ENCODE measurements at regions not wholly inside any gene's neighbourhood (a gene's known extent, or its start where the extent isn't known, plus 50 kb on each side); places are given as distances from the start of the nearest gene placed in this dataset.

- Histone ChIP-seq H3K27me3 (ENCODE audit: control insufficient read depth in 4 of 4, insufficient read depth in 4 of 4, low read length in 3 of 4) (no peaks in the 10 kb centered on the region), H3K9ac (ENCODE audit: low read depth in 1 of 2, low read length in 2 of 2) (peak overlapping the region in 1 of 2 donors; percentile 64), H3K36me3 (ENCODE audit: control insufficient read depth in 4 of 4, insufficient read depth in 3 of 4, low read depth in 1 of 4, low read length in 3 of 4) (peaks cover 0 to 4% (median 0%) of the 10 kb centered on the region in 4 donors), H3K9me3 (ENCODE audit: control insufficient read depth in 4 of 4, low read length in 3 of 4) (peaks cover 0 to 3% (median 2%) of the 10 kb centered on the region in 4 donors), H3K4me1 (ENCODE audit: control insufficient read depth in 4 of 4, insufficient read depth in 4 of 4, low read length in 3 of 4) (peaks cover 3 to 35% (median 17%) of the 10 kb centered on the region in 4 donors), H3K27ac (ENCODE audit: low read depth in 1 of 2, low read length in 2 of 2) (peak overlapping the region; percentile 79 to 90), H3K4me3 (ENCODE audit: low read depth in 1 of 3, low read length in 3 of 3) (no peak overlapping the region)
- 18% methylated on average over 3 of the region's 3 CpGs for WGBS
- peak; percentile 64 for TF ChIP-seq FOXA1 (IDR thresholded peaks at IDR 0.05)
- TF ChIP-seq JUND (IDR thresholded peaks at IDR 0.05), result peak in 1 of 2 donors; percentile 62
- peak; percentile 74 for TF ChIP-seq MAX (IDR thresholded peaks at IDR 0.05)
- TF ChIP-seq FOXA2 (IDR thresholded peaks at IDR 0.05), result peak; percentile 86
- TF ChIP-seq EGR1 (IDR thresholded peaks at IDR 0.05; ENCODE audit: low read depth in 2 of 2), result peak in 1 of 2 donors; percentile 36
- TF ChIP-seq YY1 (IDR thresholded peaks at IDR 0.05), result peak; percentile 17
- TF ChIP-seq GABPA (IDR thresholded peaks at IDR 0.05 in 1 of 2, conservative IDR thresholded peaks at IDR 0.05 in 1 of 2), result no peak
- peak; percentile 57 to 79 for TF ChIP-seq HNF4A (conservative IDR thresholded peaks at IDR 0.05)
- peak; percentile 11 for TF ChIP-seq SP1 (IDR thresholded peaks at IDR 0.05)
- TF ChIP-seq ZBTB33 (IDR thresholded peaks at IDR 0.05), result peak; percentile 23
- no peak for TF ChIP-seq REST (IDR thresholded peaks at IDR 0.05)
- TF ChIP-seq RXRA (IDR thresholded peaks at IDR 0.05), result peak; percentile 61 to 81
- TF ChIP-seq NR2F2 (IDR thresholded peaks at IDR 0.05), result no peak
- no peak for TF ChIP-seq HNF4G (IDR thresholded peaks at IDR 0.05)
- DNase-seq (ENCODE audit: low spot score), result no peak
Measured at GRCh38 chr9:75230469-75230868, 142.2 kb downstream of the OSTF1 start.

GRCh38 chr9:75231167-75231566 lies 142.9 kb downstream of the OSTF1 start:
- Histone ChIP-seq H3K9ac (ENCODE audit: low read depth in 1 of 2, low read length in 2 of 2) (no peak overlapping the region), H3K4me3 (ENCODE audit: low read depth in 1 of 3, low read length in 3 of 3) (no peak overlapping the region), H3K27me3 (ENCODE audit: control insufficient read depth in 4 of 4, insufficient read depth in 4 of 4, low read length in 3 of 4) (no peaks in the 10 kb centered on the region), H3K36me3 (ENCODE audit: control insufficient read depth in 4 of 4, insufficient read depth in 3 of 4, low read depth in 1 of 4, low read length in 3 of 4) (peaks cover 0 to 4% (median 0%) of the 10 kb centered on the region in 4 donors), H3K4me1 (ENCODE audit: control insufficient read depth in 4 of 4, insufficient read depth in 4 of 4, low read length in 3 of 4) (peaks cover 3 to 39% (median 17%) of the 10 kb centered on the region in 4 donors), H3K27ac (ENCODE audit: low read depth in 1 of 2, low read length in 2 of 2) (peak overlapping the region in 1 of 2 donors; percentile 79), H3K9me3 (ENCODE audit: control insufficient read depth in 4 of 4, low read length in 3 of 4) (peaks cover 0 to 3% (median 1%) of the 10 kb centered on the region in 4 donors)
- DNase-seq (ENCODE audit: low spot score), result no peak
- 89% methylated on average over 2 of the region's 2 CpGs for WGBS
- TF ChIP-seq JUND (IDR thresholded peaks at IDR 0.05) (no peak), REST (IDR thresholded peaks at IDR 0.05) (no peak), EGR1 (IDR thresholded peaks at IDR 0.05; ENCODE audit: low read depth in 2 of 2) (no peak), SP1 (IDR thresholded peaks at IDR 0.05) (no peak), YY1 (IDR thresholded peaks at IDR 0.05) (no peak), ZBTB33 (IDR thresholded peaks at IDR 0.05) (no peak), FOXA2 (IDR thresholded peaks at IDR 0.05) (no peak), RAD21 (IDR thresholded peaks at IDR 0.05) (no peak), ATF3 (IDR thresholded peaks at IDR 0.05) (no peak), TAF1 (conservative IDR thresholded peaks at IDR 0.05) (no peak), RXRA (IDR thresholded peaks at IDR 0.05) (no peak), CTCF (IDR thresholded peaks at IDR 0.05; ENCODE audit: low read depth, low read length, missing input control) (no peak), MAX (IDR thresholded peaks at IDR 0.05) (no peak)

All from liver (tissue), 8 donors.